ENCODE measurements at regions not wholly inside any gene's neighbourhood (a gene's known extent, or its start where the extent isn't known, plus 50 kb on each side); places are given as distances from the start of the nearest gene placed in this dataset.
A peak's percentile ranks its signal among the peaks of the same experiment; 100 is the strongest.

DNA sequence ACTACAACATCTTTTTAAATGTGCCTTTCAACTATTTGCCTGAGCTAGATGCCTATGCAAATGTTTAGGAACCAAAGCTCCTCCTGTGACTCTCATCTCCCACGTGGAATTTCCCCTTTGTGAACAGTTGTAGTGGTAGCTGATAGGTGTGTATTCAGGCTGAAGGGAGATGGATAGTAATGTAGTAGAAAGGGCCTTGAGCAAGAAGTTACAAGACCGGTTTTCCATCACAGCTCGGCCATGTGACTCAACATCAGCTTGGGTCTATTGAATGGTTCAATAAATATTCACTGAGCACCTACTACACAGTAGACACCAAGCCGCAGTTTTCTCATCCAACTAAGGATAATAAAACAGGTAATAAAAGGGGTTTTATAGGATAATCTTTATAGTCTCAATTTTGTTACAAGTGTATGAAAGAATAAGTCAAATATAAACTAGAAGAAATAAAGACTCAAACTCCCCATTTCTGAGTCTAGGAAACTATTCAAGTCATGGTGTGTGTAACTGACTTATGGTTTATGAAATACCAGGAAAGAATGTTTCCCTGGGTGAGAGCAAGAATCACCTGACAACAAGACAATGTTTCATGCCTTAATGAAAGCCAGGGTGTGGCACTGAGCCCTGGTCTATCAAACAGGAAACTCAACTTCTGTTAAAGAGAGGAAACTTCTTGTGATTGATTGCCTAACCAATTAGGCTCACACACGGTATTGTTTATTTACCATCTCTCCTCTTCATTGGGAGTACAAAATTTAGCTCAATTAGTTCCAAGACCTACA is 187.1 kb upstream of the SPEF2 start:
- no peak for DNase-seq (ENCODE audit: low read depth in 2 of 2)

GRCh38 chr5:35420200-35420599 is 189.9 kb upstream of the PRLR start:
- no peak for DNase-seq (ENCODE audit: low read depth in 2 of 2)

DNA sequence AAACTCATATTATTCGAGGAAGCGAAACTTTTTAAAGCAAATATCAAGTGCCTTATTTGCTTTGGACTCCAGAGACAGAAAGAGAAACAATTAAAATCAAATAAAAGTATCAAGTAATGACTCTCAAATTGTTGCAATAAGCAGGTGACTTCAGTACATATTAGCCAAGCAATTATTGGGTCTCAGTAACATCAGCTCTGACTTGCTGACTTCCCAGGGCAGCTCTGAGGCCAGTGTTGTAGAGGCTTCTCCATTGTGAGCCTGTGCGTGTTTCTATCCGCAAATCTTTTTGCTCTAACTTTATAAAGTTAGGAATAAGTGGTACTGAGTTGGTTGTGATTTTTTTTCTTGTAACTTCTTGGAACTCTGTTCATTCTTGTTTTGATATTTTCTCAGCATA is 186.8 kb upstream of the PRLR start:
- no peak for DNase-seq (ENCODE audit: low read depth in 2 of 2)

- DNase-seq (ENCODE audit: low read depth in 2 of 2), result no peak
Observed at GRCh38 chr5:35416217-35416988, 186.1 kb upstream of the PRLR start.

GRCh38 chr5:35415309-35415708 is 185.0 kb upstream of the PRLR start:
- peak; percentile 1 to 2 for DNase-seq (ENCODE audit: low read depth in 2 of 2)

GRCh38 chr5:35409361-35409760 is 179.1 kb upstream of the PRLR start:
- no peak for DNase-seq (ENCODE audit: low read depth in 2 of 2)

DNA sequence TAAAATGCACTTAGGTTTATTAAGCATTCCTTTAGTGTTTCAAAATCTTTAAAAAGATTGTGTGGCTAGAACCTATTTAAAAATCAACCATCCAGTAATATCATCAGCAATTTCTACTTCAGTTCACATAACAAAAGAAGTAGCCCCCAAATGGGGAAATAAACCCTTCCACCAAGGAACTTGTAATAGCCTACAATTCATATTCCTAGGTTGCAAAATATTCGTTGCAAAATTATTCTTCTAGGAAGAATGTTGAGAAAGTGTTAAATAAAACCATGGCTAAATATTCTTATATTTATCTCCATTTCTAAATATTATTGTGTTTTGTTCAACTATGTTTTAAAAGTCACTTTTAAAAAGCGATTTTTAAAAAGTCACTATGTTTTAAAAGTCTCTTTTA is 177.9 kb upstream of the PRLR start:
- DNase-seq (ENCODE audit: low read depth in 2 of 2), result no peak

- no peak for DNase-seq (ENCODE audit: low read depth in 2 of 2)
Observed at GRCh38 chr5:35407697-35408096, 177.4 kb upstream of the PRLR start.

- DNase-seq (ENCODE audit: low read depth in 2 of 2), result no peak
Observed at GRCh38 chr5:35405938-35406337, 175.7 kb upstream of the PRLR start.

DNA sequence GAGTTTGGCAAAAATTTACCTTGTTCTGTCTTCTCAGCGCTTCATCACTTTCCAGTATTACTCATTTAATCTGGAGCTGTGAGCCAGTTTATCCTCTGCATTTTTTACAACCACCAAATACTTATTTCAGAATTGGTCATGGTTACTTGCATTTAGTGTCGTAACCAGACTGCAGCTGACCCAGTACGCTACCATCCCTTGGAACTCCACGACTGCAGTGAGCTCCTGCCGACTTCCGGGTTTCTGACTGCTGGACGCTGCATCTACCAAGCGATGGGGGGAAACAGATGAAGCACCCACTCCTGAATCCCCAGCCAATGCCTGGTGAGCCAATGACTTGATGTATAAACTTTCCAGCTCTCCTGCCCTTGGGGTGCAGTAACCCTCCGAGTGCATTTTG is 174.4 kb upstream of the PRLR start:
- no peak for DNase-seq (ENCODE audit: low read depth in 2 of 2)

DNA sequence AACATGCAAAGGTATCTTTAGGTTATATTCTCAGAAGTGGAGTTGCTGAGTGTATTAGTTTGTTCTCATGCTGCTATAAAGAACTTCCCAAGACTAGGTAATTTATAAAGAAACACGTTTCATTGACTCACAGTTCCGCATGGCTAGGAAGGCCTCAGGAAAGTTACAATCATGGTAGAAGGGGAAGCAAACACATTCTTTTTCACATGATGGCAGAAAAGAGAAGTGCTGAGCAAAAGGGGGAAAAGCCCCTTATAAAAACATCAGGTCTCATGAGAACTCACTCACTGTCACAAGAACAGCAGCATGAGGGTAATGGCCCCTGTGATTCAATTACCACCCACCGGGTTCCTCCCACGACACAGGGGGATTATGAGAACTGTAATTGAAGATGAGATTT is 163.6 kb upstream of the PRLR start:
- DNase-seq (ENCODE audit: low read depth in 2 of 2), result no peak

DNA sequence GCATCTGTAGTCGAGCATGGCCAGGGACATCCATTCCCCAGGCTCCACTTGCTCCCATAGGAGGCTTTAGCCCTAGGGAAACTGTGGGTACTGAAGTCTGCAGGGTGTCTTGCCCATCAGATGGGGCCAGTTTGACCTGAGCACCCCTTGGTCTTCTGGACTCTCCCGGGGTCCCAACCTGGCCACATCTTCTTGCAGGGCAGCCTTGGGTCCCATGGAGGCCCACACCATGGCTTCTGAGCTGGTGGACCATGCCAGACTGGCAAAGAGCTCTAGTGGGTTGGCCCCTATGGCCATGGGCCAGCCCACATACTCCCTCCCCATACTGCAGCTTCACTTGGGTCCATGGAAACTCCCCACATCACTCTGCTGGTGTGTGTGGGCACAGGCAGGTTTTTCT is 154.4 kb upstream of the PRLR start:
- no peak for DNase-seq (ENCODE audit: low read depth in 2 of 2)

- DNase-seq (ENCODE audit: low read depth in 2 of 2), result no peak
Observed at GRCh38 chr5:35383041-35383440, 152.8 kb upstream of the PRLR start.

DNA sequence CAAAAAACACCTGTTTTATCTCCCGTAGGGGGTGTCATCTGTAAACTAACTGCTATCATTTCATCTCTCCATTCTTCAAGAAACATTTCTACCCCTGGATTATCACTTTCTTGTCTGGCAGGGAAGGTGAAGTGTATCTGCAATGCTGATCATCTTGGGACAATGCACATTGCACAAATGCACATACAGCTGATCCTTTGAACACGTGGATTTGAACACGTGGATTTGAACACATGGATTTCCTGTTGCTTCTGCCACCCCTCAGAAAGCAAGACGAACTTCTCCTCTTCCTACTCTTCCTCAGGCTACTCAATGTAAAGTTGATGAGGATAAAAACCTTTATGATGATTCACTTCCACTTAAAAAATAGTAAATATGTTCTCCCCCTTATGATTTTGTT is 147.4 kb upstream of the PRLR start:
- no peak for DNase-seq (ENCODE audit: low read depth in 2 of 2)

DNA sequence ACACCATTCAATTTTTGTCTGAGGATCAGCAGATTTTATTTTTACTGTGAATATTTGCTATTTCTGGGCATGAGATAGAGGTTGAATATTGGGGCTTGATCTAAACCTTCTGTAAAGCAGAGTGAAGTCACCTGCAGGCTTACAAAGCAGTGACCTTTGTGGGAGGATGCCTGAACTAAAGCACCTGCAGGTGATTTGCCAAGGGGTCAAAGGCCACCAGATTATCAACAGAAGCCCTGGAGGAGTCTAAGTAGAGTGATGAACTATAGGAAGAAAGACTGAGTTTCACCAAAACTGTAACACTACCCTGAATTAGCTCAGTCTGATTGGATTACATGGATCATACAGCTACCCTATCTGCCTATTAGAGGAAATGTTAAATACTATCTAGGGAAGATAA is 144.3 kb upstream of the PRLR start:
- no peak for DNase-seq (ENCODE audit: low read depth in 2 of 2)

DNA sequence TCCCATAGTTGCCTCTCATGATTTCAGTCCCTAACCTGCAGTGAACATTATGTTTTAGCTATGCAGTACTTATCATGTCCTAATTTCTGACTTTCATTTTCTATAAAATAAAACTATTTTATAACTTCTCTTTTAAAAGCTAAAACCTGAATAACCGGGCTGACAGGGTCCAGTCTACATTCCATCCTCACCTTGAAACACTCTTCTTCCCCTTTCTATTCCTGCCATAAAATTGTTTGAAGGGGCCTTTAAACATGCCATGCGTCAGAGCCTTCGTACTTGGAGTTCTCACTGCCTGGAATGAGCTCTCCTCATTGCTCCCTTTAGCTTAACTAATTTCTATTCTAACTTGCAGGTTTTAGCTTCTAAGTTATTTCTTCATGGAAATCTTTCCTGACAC is 143.0 kb upstream of the PRLR start:
- DNase-seq (ENCODE audit: low read depth in 2 of 2), result no peak

GRCh38 chr5:35372482-35372881 is 142.2 kb upstream of the PRLR start:
- DNase-seq (ENCODE audit: low read depth in 2 of 2), result no peak

GRCh38 chr5:35371951-35372426 is 141.7 kb upstream of the PRLR start:
- DNase-seq (ENCODE audit: low read depth in 2 of 2), result no peak

GRCh38 chr5:35370871-35371270 is 140.6 kb upstream of the PRLR start:
- DNase-seq (ENCODE audit: low read depth in 2 of 2), result no peak

DNA sequence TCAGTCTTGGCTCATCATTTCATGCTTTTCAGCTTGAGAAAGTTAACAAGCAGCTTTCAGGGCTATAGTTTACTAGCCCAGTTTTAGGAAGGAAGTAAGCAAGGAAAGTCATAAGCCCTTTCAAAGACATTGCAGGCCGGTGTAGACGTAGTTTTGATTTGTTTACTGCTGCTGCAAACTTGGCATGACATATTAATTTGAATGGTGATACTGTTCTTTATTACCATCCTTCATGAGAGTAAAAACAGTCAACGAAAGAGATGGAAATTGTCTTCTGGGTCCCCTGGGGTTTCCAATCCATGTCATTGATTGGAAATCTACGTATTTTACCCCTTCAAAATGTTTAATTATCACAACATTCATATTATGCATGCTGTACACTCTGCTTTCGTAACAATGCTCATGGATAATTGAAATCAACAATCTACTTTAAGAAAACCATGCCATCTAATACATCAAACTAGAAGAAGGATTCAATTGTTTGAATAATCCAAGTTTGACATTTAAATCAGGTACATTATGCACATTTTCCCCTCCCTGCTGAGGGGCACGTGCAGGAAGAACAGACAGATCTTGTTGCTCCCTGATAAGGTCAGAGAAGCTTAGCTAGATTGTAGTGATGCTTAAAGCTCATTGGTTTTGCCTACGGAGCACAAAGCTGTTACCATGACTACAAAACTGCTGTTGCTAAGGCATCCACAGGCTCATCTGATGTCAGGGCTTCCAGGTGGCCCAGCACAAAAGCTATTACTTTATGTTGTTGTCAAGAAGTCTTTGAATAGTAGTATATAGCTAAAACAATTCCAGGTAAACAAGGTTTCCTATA is 139.9 kb upstream of the PRLR start:
- no peak for DNase-seq (ENCODE audit: low read depth in 2 of 2)

- DNase-seq (ENCODE audit: low read depth in 2 of 2), result no peak
Observed at GRCh38 chr5:35367526-35367925, 137.2 kb upstream of the PRLR start.

GRCh38 chr5:35365758-35366157 is 135.5 kb upstream of the PRLR start:
- peak; percentile 16 to 20 for DNase-seq (ENCODE audit: low read depth in 2 of 2)
